K562 (cell line): ENCODE measurements at regions not wholly inside any gene's neighbourhood (a gene's known extent, or its start where the extent isn't known, plus 50 kb on each side); places are given as distances from the start of the nearest gene placed in this dataset.

ENCODE experiments used
- ATAC-seq: fragments of 200-7000 bp; cut with Tn5 transposase; 3 replicates; pipeline ENCODE4 v1.9.1; 2020; ENCODE audit warnings: moderate library complexity
- BruUV-seq: library from RNA; stranded (reverse); fragments of 400-500 nt; replicated peaks from 2 replicates; lab custom pipeline; 2021; lab: Mats Ljungman, UMichigan
- CTCF ChIA-PET: fragments of 300-600 bp; formaldehyde crosslinking; extraction: SDS; loops from one replicate; lab custom pipeline; 2021; ENCODE audit warnings: low intra/inter-chr PET ratio; lab: Yijun Ruan, JAX
- POLR2A ChIA-PET: fragments of 300-600, 350-650 bp; sonication (Branson Sonifier 250); formaldehyde crosslinking; extraction: SDS; loops from one replicate; lab custom pipeline; 2021; ENCODE audit warnings: antibody characterized with exemption, inconsistent platforms; lab: Yijun Ruan, JAX
- DNase-seq, 4 experiments: peaks; one replicate each; pipeline versions ENCODE4 v3.0.0 to v3.0.0-alpha.2; 2011 to 2018; ENCODE audit warnings: low spot score in 3 of 4, mixed read lengths in 3 of 4; ENCODE audit errors: extremely low read depth in 1 of 4
- FAIRE-seq: peaks from 2 replicates; lab custom pipeline; 2011; peaks lifted over from hg19 to GRCh38; lab: Jason Lieb, UNC
- H2AFZ ChIP-seq: 2 replicates; pipeline ENCODE4 v1.6.0; 2011; ENCODE audit warnings: low read depth, low read length, control low read depth, inconsistent platforms
- H3K27ac ChIP-seq: fragments of 200-600 bp; 3 replicates; pipeline ENCODE4 v1.8.0; 2011; ENCODE audit warnings: low read depth, mild to moderate bottlenecking, control low read depth, inconsistent platforms, low read length, moderate library complexity, mixed read lengths; ENCODE audit errors: extremely low read depth
- H3K27me3 ChIP-seq, 2 experiments: fragments of 300-600 bp in 1 of 2; 2 replicates in 1 of 2; 3 replicates in 1 of 2; pipeline versions ENCODE4 v1.6.0 to v1.8.0; 2011; ENCODE audit warnings: inconsistent platforms in 2 of 2, low read length in 2 of 2, mild to moderate bottlenecking in 1 of 2, mixed read lengths in 1 of 2, moderate library complexity in 1 of 2; ENCODE audit not compliant: control insufficient read depth in 2 of 2, insufficient read depth in 2 of 2
- H3K36me3 ChIP-seq: fragments of 300-600 bp; 3 replicates; pipeline ENCODE4 v1.8.0; 2011; ENCODE audit warnings: mild to moderate bottlenecking, low read length, inconsistent platforms; ENCODE audit not compliant: control insufficient read depth, insufficient read depth
- H3K4me1 ChIP-seq, 2 experiments: fragments of 200-600 bp in 1 of 2; replicated peaks in 1 of 2; 2 replicates in 1 of 2; 3 replicates in 1 of 2; pipeline versions ENCODE4 v1.5.1 to v1.8.0; 2011; ENCODE audit warnings: inconsistent platforms in 2 of 2, low read length in 2 of 2, mild to moderate bottlenecking in 1 of 2, mixed read lengths in 1 of 2, moderate library complexity in 1 of 2; ENCODE audit not compliant: control insufficient read depth in 2 of 2, insufficient read depth in 2 of 2
- H3K4me2 ChIP-seq: 2 replicates; pipeline ENCODE4 v1.6.1; 2011; ENCODE audit warnings: low read length, control low read depth, inconsistent platforms, mixed read lengths; ENCODE audit not compliant: insufficient read depth
- H3K4me3 ChIP-seq: fragments of 200-600 bp; sonication (generic), shearing (Covaris generic); 2 replicates; pipeline ENCODE4 v1.5.1; 2016; ENCODE audit warnings: control low read depth, inconsistent platforms
- H3K79me2 ChIP-seq: fragments of 200-600 bp; 3 replicates; pipeline ENCODE4 v1.8.0; 2011; ENCODE audit warnings: low read length, inconsistent platforms; ENCODE audit not compliant: control insufficient read depth, insufficient read depth
- H3K9ac ChIP-seq, 2 experiments: 2 replicates each; pipeline versions ENCODE4 v1.6.0 to v1.6.1; 2011; ENCODE audit warnings: low read depth in 2 of 2, low read length in 2 of 2, control low read depth in 1 of 2, inconsistent platforms in 1 of 2, mild to moderate bottlenecking in 1 of 2, mixed read lengths in 1 of 2; ENCODE audit not compliant: insufficient read depth in 1 of 2
- H3K9me1 ChIP-seq: one replicate; pipeline ENCODE4 v1.6.0; 2011; ENCODE audit warnings: inconsistent platforms, mild to moderate bottlenecking, low read length, moderate library complexity; ENCODE audit not compliant: control insufficient read depth, insufficient read depth
- H3K9me3 ChIP-seq: replicated peaks from 2 replicates; pipeline ENCODE4 v1.5.1; 2011; ENCODE audit warnings: low read depth, low read length, inconsistent platforms; ENCODE audit not compliant: control insufficient read depth, insufficient read depth
- H4K20me1 ChIP-seq: replicated peaks from 2 replicates; pipeline ENCODE4 v1.6.1; 2011; ENCODE audit warnings: low read length, inconsistent platforms, mixed read lengths; ENCODE audit not compliant: control insufficient read depth, insufficient read depth
- BCL6 ChIP-seq: fragments of 250-450 bp; sonication (Bioruptor Pico); IDR thresholded peaks from 2 replicates; pipeline ENCODE4 v1.4.0; 2020
- EZH2 ChIP-seq: IDR thresholded peaks from 2 replicates; pipeline ENCODE4 v1.6.1; 2012; ENCODE audit warnings: low read depth, mild to moderate bottlenecking, inconsistent platforms, low read length, borderline replicate concordance
- KAT2B ChIP-seq: IDR thresholded peaks from one replicate; pipeline ENCODE4 v1.6.1; 2012; ENCODE audit warnings: low read depth, mild to moderate bottlenecking, control low read depth, inconsistent platforms, low read length, moderate library complexity
- NELFE ChIP-seq: IDR thresholded peaks from 2 replicates; pipeline ENCODE4 v1.6.1; 2011; ENCODE audit warnings: mild to moderate bottlenecking; ENCODE audit not compliant: insufficient read depth, insufficient read length
- RCOR1 ChIP-seq, 2 experiments: IDR thresholded peaks; 2 replicates each; pipeline ENCODE4 v1.6.1; 2012; ENCODE audit warnings: low read depth in 2 of 2, low read length in 2 of 2, borderline replicate concordance in 1 of 2, improper control_type of control experiment in 1 of 2
- ZNF133 ChIP-seq: fragments of 250-450 bp; sonication (Bioruptor Pico); IDR thresholded peaks from 2 replicates; pipeline ENCODE4 v1.4.0; 2020; ENCODE audit warnings: mild to moderate bottlenecking
- ZNF507 ChIP-seq: conservative IDR thresholded peaks from 2 replicates; pipeline ENCODE4 v1.6.1; 2017; ENCODE audit warnings: missing genetic modification characterization, missing compliant biosample characterization
- WGBS: fragments of 100-300 bp; shearing (Covaris generic); methylation state at CpG from one replicate; pipeline ENCODE4 v1.1.6; 2016; ENCODE audit warnings: low coverage, mixed read lengths; ENCODE audit not compliant: insufficient coverage; ENCODE audit errors: missing lambda C conversion rate; 5-methylcytosine and 5-hydroxymethylcytosine counted together
- in situ Hi-C: fragments of 300-500 bp; cut with MboI; formaldehyde crosslinking; loops from 4 replicates; pipeline ENCODE4 v1.15.0; 2018; ENCODE audit warnings: inconsistent platforms, mixed read lengths
- intact Hi-C: fragments of 100-400 bp; cut with micrococcal nuclease; formaldehyde crosslinking; loops from 2 replicates; pipeline ENCODE4 v1.14.2; 2022

- TF ChIP-seq ZNF507 (tag) (no peak), ZNF133 (CRISPR knock-in tag) (no peak), EZH2 (no peak), RCOR1 (IDR thresholded peaks at IDR 0.05; ENCODE audit: borderline replicate concordance in 1 of 2, low read depth in 2 of 2, low read length in 2 of 2) (no peak)
Measured at GRCh38 chr1:96978901-96979300, 257.3 kb downstream of the PTBP2 start (continued).

DNA sequence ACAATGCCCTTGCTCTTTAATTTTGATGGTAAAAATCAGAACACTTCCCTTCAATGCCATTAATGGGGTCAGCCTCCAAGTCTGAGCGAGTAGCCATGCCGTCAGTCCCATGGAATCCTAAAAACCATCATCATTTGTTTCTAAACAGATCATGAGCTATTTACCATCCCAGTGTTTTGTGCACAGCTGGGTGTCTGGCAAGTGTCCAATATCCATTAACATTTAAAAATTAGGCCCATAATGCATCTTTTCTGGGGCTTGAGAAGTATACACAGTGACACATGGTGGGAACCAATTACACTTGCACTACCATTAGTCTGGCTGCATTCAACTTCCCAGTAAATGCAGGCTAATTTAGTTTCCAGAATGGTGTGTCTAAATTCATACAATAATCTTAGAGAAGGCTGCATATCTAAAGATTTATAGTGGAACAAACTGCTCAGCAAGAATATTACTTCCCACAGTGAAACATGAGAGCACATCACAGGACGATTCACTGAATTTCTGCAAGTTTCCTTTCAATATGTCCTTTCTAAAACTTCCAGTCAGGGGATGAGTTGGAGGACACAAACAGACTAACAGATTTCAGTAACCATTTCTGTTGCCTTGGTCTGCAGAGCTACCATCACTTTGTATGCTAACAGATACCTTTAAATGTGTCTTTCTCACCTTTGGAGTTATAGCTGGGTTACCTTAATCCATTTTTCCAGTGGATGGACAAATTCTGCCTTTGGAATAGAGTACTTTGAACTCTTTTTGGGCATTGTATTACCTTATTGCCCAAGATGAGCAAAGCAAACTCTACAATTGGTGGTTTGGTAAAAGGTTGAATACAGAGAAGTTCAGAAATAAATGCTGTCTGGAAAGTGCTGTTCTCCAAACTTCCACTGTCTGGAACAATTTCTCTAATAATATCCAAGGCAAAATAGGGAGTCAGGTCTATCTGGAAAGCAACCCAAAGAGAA is 258.0 kb downstream of the PTBP2 start:
- no peak for FAIRE-seq
- Histone ChIP-seq H3K9me3 (no peaks in the 10 kb centered on the region), H3K36me3 (no peaks in the 10 kb centered on the region), H3K4me1 (no peaks in the 10 kb centered on the region), H3K79me2 (no peaks in the 10 kb centered on the region), H3K4me2 (no peak overlapping the region), H3K9me1 (no peaks in the 10 kb centered on the region), H4K20me1 (no peaks in the 10 kb centered on the region), H2AFZ (no peak overlapping the region), H3K9ac (no peak overlapping the region), H3K27me3 (no peaks in the 10 kb centered on the region), H3K27ac (no peak overlapping the region), H3K4me3 (no peak overlapping the region)
- TF ChIP-seq NELFE (no peak), BCL6 (CRISPR knock-in tag) (no peak), KAT2B (no peak)
- no TSS peak for BruUV-seq
- WGBS: 0% methylated on average over 3 of the region's 3 CpGs
- in situ Hi-C loops (no loop called here), intact Hi-C loops (no loop called here)
- ATAC-seq: no peak
- DNase-seq: no peak
- POLR2A ChIA-PET: interaction anchor here (0.6 kb wide), 1 partner anchor 484 kb away, joined by 3 read pairs; no protein-coding TSS in a partner anchor
- CTCF ChIA-PET: no interaction called here
